ENCODE measurements at regions not wholly inside any gene's neighbourhood (a gene's known extent, or its start where the extent isn't known, plus 50 kb on each side); places are given as distances from the start of the nearest gene placed in this dataset.
A peak's percentile ranks its signal among the peaks of the same experiment; 100 is the strongest.

DNA sequence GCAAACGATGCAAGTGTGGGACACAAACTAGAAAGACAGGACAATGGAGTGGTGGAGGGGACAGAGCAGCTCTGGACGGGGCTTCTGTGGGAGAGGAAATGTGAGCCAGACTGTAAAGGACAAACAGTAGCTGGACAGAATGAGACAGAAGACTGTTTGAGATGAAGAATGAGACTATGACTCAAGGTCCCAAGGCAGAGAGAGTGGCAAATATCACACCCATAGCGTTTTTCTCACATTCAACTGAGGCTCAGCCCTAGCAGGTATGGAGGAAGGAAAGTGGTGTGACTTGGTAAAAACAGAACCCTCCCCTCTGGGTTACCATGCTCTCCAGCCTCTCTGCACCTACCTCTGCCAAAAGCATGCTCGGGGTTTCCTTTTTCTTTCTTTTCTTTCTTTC lies 96.5 kb downstream of the RPL27A start:
- Histone ChIP-seq H3K4me3 (no peak overlapping the region), H3K79me2 (ENCODE audit: insufficient read depth) (peaks cover 35% of the 10 kb centered on the region; the same call in 1 of the 2 replicates), H3K9ac (peak overlapping the region; percentile 11; the same call in 1 of the 2 replicates), H3K4me2 (ENCODE audit: unreplicated experiment) (no peak overlapping the region), H3K4me1 (ENCODE audit: insufficient read depth) (peaks cover 19% of the 10 kb centered on the region), H2AFZ (no peak overlapping the region), H4K20me1 (ENCODE audit: insufficient read depth) (no peaks in the 10 kb centered on the region), H3K9me2 (ENCODE audit: insufficient read depth) (no peaks in the 10 kb centered on the region), H3K36me3 (ENCODE audit: low read depth) (no peaks in the 10 kb centered on the region), H3K27ac (0 out of 2 replicates have a peak overlapping the region, but pooled peaks have one; percentile 14), H3K27me3 (replicated peaks; ENCODE audit: insufficient read depth) (no peaks in the 10 kb centered on the region), H3K9me3 (ENCODE audit: low read depth) (no peaks in the 10 kb centered on the region), H3F3A (ENCODE audit: insufficient read depth) (peaks cover 17% of the 10 kb centered on the region)
- DNase-seq, result peak; percentile 45
- WGBS, 2 experiments (ENCODE audit: low coverage in 1 of 2, low lambda C conversion rate in 2 of 2, missing lambda C conversion rate in 2 of 2), result 25 to 33% methylated on average over 4 of the region's 4 CpGs
- in situ Hi-C loops (cut with MboI), result no loop called here
- TF ChIP-seq EZH2 (IDR thresholded peaks at IDR 0.05; ENCODE audit: insufficient read depth, poor library complexity, severe bottlenecking) (no peak), EZH2phosphoT487 (IDR thresholded peaks at IDR 0.05; ENCODE audit: insufficient read depth, low read depth) (no peak)

DNA sequence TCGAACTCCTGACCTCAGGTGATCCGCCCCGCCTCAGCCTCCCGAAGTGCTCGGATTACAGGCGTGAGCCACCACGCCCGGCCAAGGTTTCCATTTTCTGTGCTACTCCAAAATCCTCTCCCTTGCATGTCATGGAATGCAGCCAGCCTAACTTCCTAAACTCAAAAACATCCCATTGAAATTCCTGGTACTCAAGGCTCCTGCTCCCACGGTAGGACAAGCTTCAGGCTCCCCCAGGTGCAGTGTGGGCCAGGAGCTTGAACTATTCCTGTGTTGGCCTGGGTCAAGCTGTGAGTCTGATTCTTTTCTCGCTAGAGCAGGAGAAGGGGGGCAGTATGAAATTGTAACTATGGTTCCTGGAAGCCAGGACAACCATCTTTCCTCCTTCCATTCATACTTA lies 97.1 kb downstream of the RPL27A start:
- Histone ChIP-seq H3K27me3 (replicated peaks; ENCODE audit: insufficient read depth) (no peaks in the 10 kb centered on the region), H3K4me1 (ENCODE audit: insufficient read depth) (peaks cover 19% of the 10 kb centered on the region), H3K79me2 (ENCODE audit: insufficient read depth) (peaks cover 36% of the 10 kb centered on the region; the same call in 1 of the 2 replicates), H3K27ac (no peak overlapping the region), H3K4me3 (no peak overlapping the region), H2AFZ (no peak overlapping the region), H3K9me2 (ENCODE audit: insufficient read depth) (no peaks in the 10 kb centered on the region), H3K36me3 (ENCODE audit: low read depth) (no peaks in the 10 kb centered on the region), H3K9me3 (ENCODE audit: low read depth) (no peaks in the 10 kb centered on the region), H4K20me1 (ENCODE audit: insufficient read depth) (no peaks in the 10 kb centered on the region), H3K9ac (no peak overlapping the region), H3F3A (ENCODE audit: insufficient read depth) (peaks cover 17% of the 10 kb centered on the region), H3K4me2 (ENCODE audit: unreplicated experiment) (no peak overlapping the region)
- in situ Hi-C loops (cut with MboI), result no loop called here
- DNase-seq, result no peak
- no peak for TF ChIP-seq EZH2phosphoT487 (IDR thresholded peaks at IDR 0.05; ENCODE audit: insufficient read depth, low read depth)
- TF ChIP-seq EZH2 (IDR thresholded peaks at IDR 0.05; ENCODE audit: insufficient read depth, poor library complexity, severe bottlenecking), result no peak
- 86 to 88% methylated on average over 10 of the region's 10 CpGs for WGBS, 2 experiments (ENCODE audit: low coverage in 1 of 2, low lambda C conversion rate in 2 of 2, missing lambda C conversion rate in 2 of 2)

DNA sequence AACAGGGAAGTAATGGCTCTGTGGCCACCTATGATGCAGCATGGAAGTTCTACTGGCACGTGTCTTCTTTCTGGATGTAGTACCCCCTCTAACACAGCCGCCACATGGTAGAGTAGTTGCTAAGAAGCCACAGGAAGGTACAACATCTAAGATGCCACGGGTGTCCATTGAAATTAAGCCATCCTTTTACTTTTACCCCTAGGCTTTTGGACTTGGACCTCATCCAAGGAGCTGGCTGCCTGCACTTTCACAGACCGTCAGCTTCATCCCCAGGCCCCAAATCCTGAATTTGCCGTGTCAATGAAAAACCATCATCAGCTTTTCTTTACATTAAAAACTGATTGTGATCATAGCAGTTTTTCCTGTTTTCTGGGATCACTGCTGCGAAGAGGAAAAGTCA lies 102.4 kb downstream of the RPL27A start:
- no peak for TF ChIP-seq EZH2phosphoT487 (IDR thresholded peaks at IDR 0.05; ENCODE audit: insufficient read depth, low read depth)
- TF ChIP-seq EZH2 (IDR thresholded peaks at IDR 0.05; ENCODE audit: insufficient read depth, poor library complexity, severe bottlenecking), result no peak
- in situ Hi-C loops (cut with MboI), result no loop called here
- DNase-seq, result no peak
- no peak overlapping the region for H3K9ac ChIP-seq
- peaks cover 8% of the 10 kb centered on the region; the same call in 1 of the 2 replicates for H3F3A ChIP-seq (ENCODE audit: insufficient read depth)
- H3K36me3 ChIP-seq (ENCODE audit: low read depth), result no peaks in the 10 kb centered on the region
- H3K4me1 ChIP-seq (ENCODE audit: insufficient read depth), result no peaks in the 10 kb centered on the region; the same call in 1 of the 2 replicates
- 97 to 98% methylated on average over 6 of the region's 6 CpGs for WGBS, 2 experiments (ENCODE audit: low coverage in 1 of 2, low lambda C conversion rate in 2 of 2, missing lambda C conversion rate in 2 of 2)
- H3K27me3 ChIP-seq (replicated peaks; ENCODE audit: insufficient read depth), result no peaks in the 10 kb centered on the region
- no peak overlapping the region for H2AFZ ChIP-seq
- no peak overlapping the region for H3K4me3 ChIP-seq
- no peaks in the 10 kb centered on the region for H3K9me2 ChIP-seq (ENCODE audit: insufficient read depth)
- H3K27ac ChIP-seq, result no peak overlapping the region
- H3K79me2 ChIP-seq (ENCODE audit: insufficient read depth), result peaks cover 49% of the 10 kb centered on the region
- no peaks in the 10 kb centered on the region for H4K20me1 ChIP-seq (ENCODE audit: insufficient read depth)
- no peak overlapping the region for H3K4me2 ChIP-seq (ENCODE audit: unreplicated experiment)
- H3K9me3 ChIP-seq (ENCODE audit: low read depth), result no peaks in the 10 kb centered on the region

DNA sequence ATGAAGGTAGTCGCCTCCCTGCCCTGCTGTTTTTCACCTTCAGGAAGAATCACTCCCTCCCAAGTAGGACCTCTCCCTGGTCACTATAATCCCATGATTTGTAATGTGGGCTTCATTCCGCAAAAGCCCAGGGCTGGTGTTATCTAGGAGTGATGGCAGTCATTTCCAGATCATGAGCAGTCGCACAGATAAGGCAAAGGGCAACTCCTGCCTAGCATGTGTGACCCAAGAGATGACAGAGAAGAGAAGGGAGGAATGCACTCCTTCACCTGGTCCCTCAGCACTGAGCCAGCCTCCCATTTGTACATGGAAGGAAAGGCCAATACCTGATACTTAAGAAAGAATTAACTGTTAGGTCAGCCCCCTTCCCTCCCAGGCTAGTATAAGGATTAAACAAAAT lies 102.9 kb downstream of the RPL27A start:
- no peaks in the 10 kb centered on the region for H3K36me3 ChIP-seq (ENCODE audit: low read depth)
- H4K20me1 ChIP-seq (ENCODE audit: insufficient read depth), result no peaks in the 10 kb centered on the region
- H3K4me3 ChIP-seq, result no peak overlapping the region
- H3K4me2 ChIP-seq (ENCODE audit: unreplicated experiment), result no peak overlapping the region
- no peak overlapping the region for H3K9ac ChIP-seq
- no peak overlapping the region for H2AFZ ChIP-seq
- in situ Hi-C loops (cut with MboI), result no loop called here
- no peaks in the 10 kb centered on the region for H3K9me2 ChIP-seq (ENCODE audit: insufficient read depth)
- H3F3A ChIP-seq (ENCODE audit: insufficient read depth), result peaks cover 8% of the 10 kb centered on the region; the same call in 1 of the 2 replicates
- no peaks in the 10 kb centered on the region for H3K27me3 ChIP-seq (replicated peaks; ENCODE audit: insufficient read depth)
- H3K4me1 ChIP-seq (ENCODE audit: insufficient read depth), result no peaks in the 10 kb centered on the region; the same call in 1 of the 2 replicates
- H3K79me2 ChIP-seq (ENCODE audit: insufficient read depth), result peaks cover 49% of the 10 kb centered on the region
- TF ChIP-seq EZH2phosphoT487 (IDR thresholded peaks at IDR 0.05; ENCODE audit: insufficient read depth, low read depth) (no peak), EZH2 (IDR thresholded peaks at IDR 0.05; ENCODE audit: insufficient read depth, poor library complexity, severe bottlenecking) (no peak)
- no peak overlapping the region for H3K27ac ChIP-seq
- no peak for DNase-seq
- no peaks in the 10 kb centered on the region for H3K9me3 ChIP-seq (ENCODE audit: low read depth)
- 94 to 96% methylated on average over 3 of the region's 3 CpGs for WGBS, 2 experiments (ENCODE audit: low coverage in 1 of 2, low lambda C conversion rate in 2 of 2, missing lambda C conversion rate in 2 of 2)

DNA sequence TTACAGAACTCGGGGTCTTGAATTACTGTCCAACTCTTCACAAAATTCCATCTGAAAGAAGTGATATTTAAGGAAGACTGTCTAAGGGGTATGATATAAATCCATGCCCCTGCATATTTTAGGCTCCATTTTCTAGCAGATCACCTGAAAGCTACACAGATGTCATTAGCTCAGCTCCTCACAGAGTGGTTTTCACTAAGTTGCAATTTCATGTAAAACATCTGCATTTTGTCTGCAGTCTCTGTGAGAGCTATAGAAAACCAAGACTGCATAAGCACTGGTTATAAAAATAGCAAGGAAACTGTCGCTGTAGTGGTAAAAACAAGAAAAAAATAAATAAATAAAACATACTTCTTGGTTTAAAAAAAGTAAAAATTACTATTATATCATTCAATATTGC lies 103.4 kb downstream of the RPL27A start:
- no peak for DNase-seq
- 98% methylated on average over 2 of the region's 2 CpGs for WGBS, 2 experiments (ENCODE audit: low coverage in 1 of 2, low lambda C conversion rate in 2 of 2, missing lambda C conversion rate in 2 of 2)
- H3K9me3 ChIP-seq (ENCODE audit: low read depth), result no peaks in the 10 kb centered on the region
- no peak overlapping the region for H3K27ac ChIP-seq
- no peaks in the 10 kb centered on the region for H3K9me2 ChIP-seq (ENCODE audit: insufficient read depth)
- no peaks in the 10 kb centered on the region for H3K27me3 ChIP-seq (replicated peaks; ENCODE audit: insufficient read depth)
- peaks cover 48% of the 10 kb centered on the region for H3K79me2 ChIP-seq (ENCODE audit: insufficient read depth)
- no peaks in the 10 kb centered on the region for H3K36me3 ChIP-seq (ENCODE audit: low read depth)
- H3K4me1 ChIP-seq (ENCODE audit: insufficient read depth), result no peaks in the 10 kb centered on the region; the same call in 1 of the 2 replicates
- no peak for TF ChIP-seq EZH2 (IDR thresholded peaks at IDR 0.05; ENCODE audit: insufficient read depth, poor library complexity, severe bottlenecking)
- no peak for TF ChIP-seq EZH2phosphoT487 (IDR thresholded peaks at IDR 0.05; ENCODE audit: insufficient read depth, low read depth)
- no peak overlapping the region for H3K4me2 ChIP-seq (ENCODE audit: unreplicated experiment)
- H2AFZ ChIP-seq, result no peak overlapping the region
- peaks cover 8% of the 10 kb centered on the region; the same call in 1 of the 2 replicates for H3F3A ChIP-seq (ENCODE audit: insufficient read depth)
- no peak overlapping the region for H3K4me3 ChIP-seq
- no peaks in the 10 kb centered on the region for H4K20me1 ChIP-seq (ENCODE audit: insufficient read depth)
- in situ Hi-C loops (cut with MboI), result no loop called here
- H3K9ac ChIP-seq, result no peak overlapping the region
